HFFc6 (cell line): ENCODE measurements at regions not wholly inside any gene's neighbourhood (a gene's known extent, or its start where the extent isn't known, plus 50 kb on each side); places are given as distances from the start of the nearest gene placed in this dataset.
"Not testable (repeated sequence)": the region's sequence is repeated elsewhere in the genome, so short reads cannot be mapped to it uniquely, and the experiment has no call there.

Source experiments
- DNase-seq: peaks from one replicate; pipeline ENCODE4 v3.0.0-alpha.2; 2018
- H3K27ac Mint-ChIP-seq: 2 replicates; pipeline ENCODE4 v1.8.0; 2020; ENCODE audit warnings: mild to moderate bottlenecking, mixed read lengths
- H3K27me3 Mint-ChIP-seq: 2 replicates; pipeline ENCODE4 v1.8.0; 2021; ENCODE audit warnings: mild to moderate bottlenecking, moderate library complexity, mixed read lengths; ENCODE audit not compliant: insufficient read depth
- H3K36me3 Mint-ChIP-seq: 2 replicates; pipeline ENCODE4 v1.8.0; 2021; ENCODE audit warnings: low read depth, mixed read lengths
- H3K4me1 Mint-ChIP-seq: 2 replicates; pipeline ENCODE4 v1.8.0; 2020; ENCODE audit warnings: low read depth, mixed read lengths
- H3K4me3 Mint-ChIP-seq: 2 replicates; pipeline ENCODE4 v1.8.0; 2020; ENCODE audit warnings: mild to moderate bottlenecking, moderate library complexity, mixed read lengths
- H3K9me3 Mint-ChIP-seq: 2 replicates; pipeline ENCODE4 v1.8.0; 2020; ENCODE audit warnings: mild to moderate bottlenecking, mixed read lengths
- CTCF ChIP-seq: fragments of 200-600 bp; sonication (generic); IDR thresholded peaks from 2 replicates; pipeline ENCODE4 v1.5.0; 2021; ENCODE audit warnings: antibody characterized with exemption, mild to moderate bottlenecking

- H3K4me1 Mint-ChIP-seq: peaks cover 12% of the 10 kb centered on the region
- not testable (repeated sequence) for H3K4me3 Mint-ChIP-seq, H3K27ac Mint-ChIP-seq, H3K9me3 Mint-ChIP-seq, DNase-seq, H3K27me3 Mint-ChIP-seq, H3K36me3 Mint-ChIP-seq
Measured at GRCh38 chr9:97248252-97248651, 59.2 kb upstream of the CCDC180 start.

- H3K27me3 Mint-ChIP-seq: no peaks in the 10 kb centered on the region
- H3K4me3 Mint-ChIP-seq: no peak overlapping the region
- no peaks in the 10 kb centered on the region for H3K36me3 Mint-ChIP-seq
- no peak overlapping the region for H3K27ac Mint-ChIP-seq
- DNase-seq: peak; percentile 8
- peaks cover 39% of the 10 kb centered on the region for H3K4me1 Mint-ChIP-seq
- no peaks in the 10 kb centered on the region for H3K9me3 Mint-ChIP-seq
- no peak for TF ChIP-seq CTCF
Measured at GRCh38 chr9:97243606-97244005, 63.9 kb upstream of the CCDC180 start.

- not testable (repeated sequence) for H3K36me3 Mint-ChIP-seq, H3K9me3 Mint-ChIP-seq, H3K27ac Mint-ChIP-seq, H3K27me3 Mint-ChIP-seq, H3K4me3 Mint-ChIP-seq
- H3K4me1 Mint-ChIP-seq: peaks cover 43% of the 10 kb centered on the region
- peak; percentile 12 for DNase-seq
Measured at GRCh38 chr9:97241430-97241829, 66.0 kb upstream of the CCDC180 start.

GRCh38 chr9:97237951-97238889 lies 69.2 kb upstream of the CCDC180 start:
- Mint-ChIP-seq H3K27ac (peak overlapping the region; percentile 88), H3K36me3 (peaks cover 3% of the 10 kb centered on the region; the same call in 1 of the 2 replicates), H3K4me3 (peak overlapping the region; percentile 95), H3K27me3 (no peaks in the 10 kb centered on the region), H3K9me3 (peaks cover 6% of the 10 kb centered on the region; the same call in 1 of the 2 replicates), H3K4me1 (peaks cover 30% of the 10 kb centered on the region)
- peak; percentile 80 for DNase-seq
- TF ChIP-seq CTCF: no peak

- peaks cover 14% of the 10 kb centered on the region; the same call in 1 of the 2 replicates for H3K9me3 Mint-ChIP-seq
- peaks cover 22% of the 10 kb centered on the region for H3K4me1 Mint-ChIP-seq
- TF ChIP-seq CTCF: no peak
- H3K27ac Mint-ChIP-seq: peak overlapping the region; percentile 88
- DNase-seq: no peak
- peaks cover 12% of the 10 kb centered on the region; the same call in 1 of the 2 replicates for H3K36me3 Mint-ChIP-seq
- no peaks in the 10 kb centered on the region for H3K27me3 Mint-ChIP-seq
- peak overlapping the region; percentile 95 for H3K4me3 Mint-ChIP-seq
Measured at GRCh38 chr9:97237311-97237786, 70.1 kb upstream of the CCDC180 start.

- not testable (repeated sequence) for H3K27me3 Mint-ChIP-seq, DNase-seq, H3K27ac Mint-ChIP-seq, H3K4me1 Mint-ChIP-seq, H3K4me3 Mint-ChIP-seq
- Mint-ChIP-seq H3K36me3 (peaks cover 14% of the 10 kb centered on the region; the same call in 1 of the 2 replicates), H3K9me3 (peaks cover 18% of the 10 kb centered on the region; the same call in 1 of the 2 replicates)
Measured at GRCh38 chr9:97233009-97233400, 74.5 kb upstream of the CCDC180 start.

GRCh38 chr9:97232060-97233008 lies 75.1 kb upstream of the CCDC180 start:
- not testable (repeated sequence) for H3K27me3 Mint-ChIP-seq, H3K27ac Mint-ChIP-seq, H3K4me1 Mint-ChIP-seq, H3K4me3 Mint-ChIP-seq, DNase-seq
- peaks cover 14% of the 10 kb centered on the region; the same call in 1 of the 2 replicates for H3K36me3 Mint-ChIP-seq
- peaks cover 18% of the 10 kb centered on the region; the same call in 1 of the 2 replicates for H3K9me3 Mint-ChIP-seq

GRCh38 chr9:97222393-97222792 lies 85.1 kb upstream of the CCDC180 start:
- H3K27ac Mint-ChIP-seq, DNase-seq, H3K36me3 Mint-ChIP-seq, H3K9me3 Mint-ChIP-seq, H3K4me3 Mint-ChIP-seq, H3K4me1 Mint-ChIP-seq: not testable (repeated sequence)
- peaks cover 26% of the 10 kb centered on the region for H3K27me3 Mint-ChIP-seq

GRCh38 chr9:97221478-97222355 lies 85.7 kb upstream of the CCDC180 start:
- H3K4me3 Mint-ChIP-seq: peak overlapping the region; percentile 66

More at GRCh38 chr9:97221478-97222355, 85.7 kb upstream of the CCDC180 start:
- not testable (repeated sequence) for H3K4me1 Mint-ChIP-seq, H3K9me3 Mint-ChIP-seq, H3K27ac Mint-ChIP-seq, H3K36me3 Mint-ChIP-seq
- peaks cover 26% of the 10 kb centered on the region for H3K27me3 Mint-ChIP-seq
- peak; percentile 52 for DNase-seq
